ENCODE measurements at regions not wholly inside any gene's neighbourhood (a gene's known extent, or its start where the extent isn't known, plus 50 kb on each side); places are given as distances from the start of the nearest gene placed in this dataset.

DNA sequence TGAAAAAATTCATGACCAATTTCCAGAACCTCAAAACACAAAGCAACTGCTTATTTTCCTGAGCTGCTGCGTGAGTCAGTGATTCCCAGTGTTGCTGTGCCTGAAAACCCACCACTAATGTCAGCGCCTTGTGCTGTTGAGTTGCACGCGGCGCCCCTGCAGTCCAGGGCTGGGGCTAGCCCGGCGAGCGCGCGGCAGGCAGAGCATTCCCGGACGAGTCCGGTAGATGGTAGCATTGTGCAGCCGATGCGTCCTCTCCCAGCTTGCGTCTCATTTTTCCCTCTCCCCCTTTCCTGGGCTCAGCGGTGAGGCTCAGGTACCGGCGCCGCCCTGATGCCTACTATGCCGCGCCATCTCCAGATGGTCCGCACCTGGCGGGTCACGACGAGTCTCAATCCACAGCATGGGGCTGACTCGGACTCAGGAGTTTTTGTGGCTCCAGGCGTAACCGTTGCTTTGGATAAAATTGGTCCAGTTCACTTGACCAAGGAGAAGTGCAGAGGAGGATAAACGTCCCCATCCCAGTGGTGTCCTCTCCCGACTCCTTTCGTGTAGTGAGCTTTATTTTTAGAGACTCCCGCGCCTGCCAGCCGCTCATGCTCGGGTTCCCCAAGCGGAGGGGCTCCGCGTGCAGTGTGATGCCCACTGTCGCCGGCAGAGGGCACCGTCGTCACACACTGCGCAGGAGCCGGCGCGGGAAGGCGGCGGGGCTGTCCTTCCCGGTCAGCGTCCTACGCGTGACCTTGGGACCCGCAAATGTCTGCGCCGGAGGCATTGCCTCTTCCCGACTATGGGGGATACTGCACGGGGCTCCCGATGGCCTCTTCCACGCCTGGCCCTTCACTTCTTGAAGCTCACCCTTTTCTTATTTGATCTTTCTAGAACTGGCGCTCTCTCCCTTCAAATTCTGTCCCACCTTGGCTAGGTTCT is 53.6 kb upstream of the IGFBP7 start (continued):
- TF ChIP-seq ZNF333 (CRISPR knock-in tag; IDR thresholded peaks at IDR 0.05; ENCODE audit: borderline replicate concordance) (0 out of 2 replicates have a peak, but pooled peaks have one; percentile 66), LCORL (IDR thresholded peaks at IDR 0.05) (no peak), LCORL (CRISPR knock-in tag; IDR thresholded peaks at IDR 0.05) (0 out of 2 replicates have a peak, but pooled peaks have one; percentile 31), PRPF4 (IDR thresholded peaks at IDR 0.05; ENCODE audit: low read depth, low read length, poor library complexity, severe bottlenecking) (no peak), KDM3A (CRISPR knock-in tag; IDR thresholded peaks at IDR 0.05; ENCODE audit: low read depth) (no peak; the same call in 1 of the 2 replicates), ZFP90 (CRISPR knock-in tag; IDR thresholded peaks at IDR 0.05; ENCODE audit: borderline replicate concordance) (0 out of 2 replicates have a peak, but pooled peaks have one; percentile 57), YY1 (IDR thresholded peaks at IDR 0.05; ENCODE audit: insufficient read depth, insufficient replicate concordance, low read depth, low read length) (peak; percentile 12), ZMYM2 (CRISPR knock-in tag; IDR thresholded peaks at IDR 0.05) (no peak), ZNF510 (CRISPR knock-in tag; IDR thresholded peaks at IDR 0.05; ENCODE audit: low read depth) (0 out of 2 replicates have a peak, but pooled peaks have one; percentile 52), SYNCRIP (IDR thresholded peaks at IDR 0.05; ENCODE audit: insufficient read depth, low read depth, low read length) (no peak), SSRP1 (CRISPR knock-in tag; IDR thresholded peaks at IDR 0.05) (peak; percentile 85; the same call in 1 of the 2 replicates), SOX6 (IDR thresholded peaks at IDR 0.05) (no peak), SOX6 (CRISPR knock-in tag; IDR thresholded peaks at IDR 0.05) (peak; percentile 57), JUNB (CRISPR knock-in tag; IDR thresholded peaks at IDR 0.05; ENCODE audit: borderline replicate concordance) (no peak)
- TF ChIP-seq, protein P1, sequence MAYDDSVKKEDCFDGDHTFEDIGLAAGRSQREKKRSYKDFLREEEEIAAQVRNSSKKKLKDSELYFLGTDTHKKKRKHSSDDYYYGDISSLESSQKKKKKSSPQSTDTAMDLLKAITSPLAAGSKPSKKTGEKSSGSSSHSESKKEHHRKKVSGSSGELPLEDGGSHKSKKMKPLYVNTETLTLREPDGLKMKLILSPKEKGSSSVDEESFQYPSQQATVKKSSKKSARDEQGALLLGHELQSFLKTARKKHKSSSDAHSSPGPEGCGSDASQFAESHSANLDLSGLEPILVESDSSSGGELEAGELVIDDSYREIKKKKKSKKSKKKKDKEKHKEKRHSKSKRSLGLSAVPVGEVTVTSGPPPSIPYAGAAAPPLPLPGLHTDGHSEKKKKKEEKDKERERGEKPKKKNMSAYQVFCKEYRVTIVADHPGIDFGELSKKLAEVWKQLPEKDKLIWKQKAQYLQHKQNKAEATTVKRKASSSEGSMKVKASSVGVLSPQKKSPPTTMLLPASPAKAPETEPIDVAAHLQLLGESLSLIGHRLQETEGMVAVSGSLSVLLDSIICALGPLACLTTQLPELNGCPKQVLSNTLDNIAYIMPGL (CRISPR knock-in tag; IDR thresholded peaks at IDR 0.05; ENCODE audit: borderline replicate concordance in 1 of 2, low read depth in 1 of 2), result peak; percentile 82 to 85
- TF ChIP-seq, protein P2, sequence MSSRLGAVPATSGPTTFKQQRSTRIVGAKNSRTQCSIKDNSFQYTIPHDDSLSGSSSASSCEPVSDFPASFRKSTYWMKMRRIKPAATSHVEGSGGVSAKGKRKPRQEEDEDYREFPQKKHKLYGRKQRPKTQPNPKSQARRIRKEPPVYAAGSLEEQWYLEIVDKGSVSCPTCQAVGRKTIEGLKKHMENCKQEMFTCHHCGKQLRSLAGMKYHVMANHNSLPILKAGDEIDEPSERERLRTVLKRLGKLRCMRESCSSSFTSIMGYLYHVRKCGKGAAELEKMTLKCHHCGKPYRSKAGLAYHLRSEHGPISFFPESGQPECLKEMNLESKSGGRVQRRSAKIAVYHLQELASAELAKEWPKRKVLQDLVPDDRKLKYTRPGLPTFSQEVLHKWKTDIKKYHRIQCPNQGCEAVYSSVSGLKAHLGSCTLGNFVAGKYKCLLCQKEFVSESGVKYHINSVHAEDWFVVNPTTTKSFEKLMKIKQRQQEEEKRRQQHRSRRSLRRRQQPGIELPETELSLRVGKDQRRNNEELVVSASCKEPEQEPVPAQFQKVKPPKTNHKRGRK (CRISPR knock-in tag; IDR thresholded peaks at IDR 0.05), result no peak
- TF ChIP-seq, protein P3, sequence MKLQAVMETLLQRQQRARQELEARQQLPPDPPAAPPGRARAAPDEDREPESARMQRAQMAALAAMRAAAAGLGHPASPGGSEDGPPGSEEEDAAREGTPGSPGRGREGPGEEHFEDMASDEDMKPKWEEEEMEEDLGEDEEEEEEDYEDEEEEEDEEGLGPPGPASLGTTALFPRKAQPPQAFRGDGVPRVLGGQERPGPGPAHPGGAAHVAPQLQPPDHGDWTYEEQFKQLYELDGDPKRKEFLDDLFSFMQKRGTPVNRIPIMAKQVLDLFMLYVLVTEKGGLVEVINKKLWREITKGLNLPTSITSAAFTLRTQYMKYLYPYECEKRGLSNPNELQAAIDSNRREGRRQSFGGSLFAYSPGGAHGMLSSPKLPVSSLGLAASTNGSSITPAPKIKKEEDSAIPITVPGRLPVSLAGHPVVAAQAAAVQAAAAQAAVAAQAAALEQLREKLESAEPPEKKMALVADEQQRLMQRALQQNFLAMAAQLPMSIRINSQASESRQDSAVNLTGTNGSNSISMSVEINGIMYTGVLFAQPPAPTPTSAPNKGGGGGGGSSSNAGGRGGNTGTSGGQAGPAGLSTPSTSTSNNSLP (IDR thresholded peaks at IDR 0.05; ENCODE audit: low read depth, low read length), result no peak
- TF ChIP-seq, protein P4, sequence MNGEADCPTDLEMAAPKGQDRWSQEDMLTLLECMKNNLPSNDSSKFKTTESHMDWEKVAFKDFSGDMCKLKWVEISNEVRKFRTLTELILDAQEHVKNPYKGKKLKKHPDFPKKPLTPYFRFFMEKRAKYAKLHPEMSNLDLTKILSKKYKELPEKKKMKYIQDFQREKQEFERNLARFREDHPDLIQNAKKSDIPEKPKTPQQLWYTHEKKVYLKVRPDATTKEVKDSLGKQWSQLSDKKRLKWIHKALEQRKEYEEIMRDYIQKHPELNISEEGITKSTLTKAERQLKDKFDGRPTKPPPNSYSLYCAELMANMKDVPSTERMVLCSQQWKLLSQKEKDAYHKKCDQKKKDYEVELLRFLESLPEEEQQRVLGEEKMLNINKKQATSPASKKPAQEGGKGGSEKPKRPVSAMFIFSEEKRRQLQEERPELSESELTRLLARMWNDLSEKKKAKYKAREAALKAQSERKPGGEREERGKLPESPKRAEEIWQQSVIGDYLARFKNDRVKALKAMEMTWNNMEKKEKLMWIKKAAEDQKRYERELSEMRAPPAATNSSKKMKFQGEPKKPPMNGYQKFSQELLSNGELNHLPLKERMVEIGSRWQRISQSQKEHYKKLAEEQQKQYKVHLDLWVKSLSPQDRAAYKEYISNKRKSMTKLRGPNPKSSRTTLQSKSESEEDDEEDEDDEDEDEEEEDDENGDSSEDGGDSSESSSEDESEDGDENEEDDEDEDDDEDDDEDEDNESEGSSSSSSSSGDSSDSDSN (CRISPR knock-in tag; IDR thresholded peaks at IDR 0.05), result 0 out of 2 replicates have a peak, but pooled peaks have one; percentile 31
- TF ChIP-seq, protein P5, sequence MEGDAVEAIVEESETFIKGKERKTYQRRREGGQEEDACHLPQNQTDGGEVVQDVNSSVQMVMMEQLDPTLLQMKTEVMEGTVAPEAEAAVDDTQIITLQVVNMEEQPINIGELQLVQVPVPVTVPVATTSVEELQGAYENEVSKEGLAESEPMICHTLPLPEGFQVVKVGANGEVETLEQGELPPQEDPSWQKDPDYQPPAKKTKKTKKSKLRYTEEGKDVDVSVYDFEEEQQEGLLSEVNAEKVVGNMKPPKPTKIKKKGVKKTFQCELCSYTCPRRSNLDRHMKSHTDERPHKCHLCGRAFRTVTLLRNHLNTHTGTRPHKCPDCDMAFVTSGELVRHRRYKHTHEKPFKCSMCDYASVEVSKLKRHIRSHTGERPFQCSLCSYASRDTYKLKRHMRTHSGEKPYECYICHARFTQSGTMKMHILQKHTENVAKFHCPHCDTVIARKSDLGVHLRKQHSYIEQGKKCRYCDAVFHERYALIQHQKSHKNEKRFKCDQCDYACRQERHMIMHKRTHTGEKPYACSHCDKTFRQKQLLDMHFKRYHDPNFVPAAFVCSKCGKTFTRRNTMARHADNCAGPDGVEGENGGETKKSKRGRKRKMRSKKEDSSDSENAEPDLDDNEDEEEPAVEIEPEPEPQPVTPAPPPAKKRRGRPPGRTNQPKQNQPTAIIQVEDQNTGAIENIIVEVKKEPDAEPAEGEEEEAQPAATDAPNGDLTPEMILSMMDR (CRISPR knock-in tag; IDR thresholded peaks at IDR 0.05), result peak; percentile 88

Data from HepG2 (cell line).